Fibroblast of mammary gland (primary cell): ENCODE measurements at regions not wholly inside any gene's neighbourhood (a gene's known extent, or its start where the extent isn't known, plus 50 kb on each side); places are given as distances from the start of the nearest gene placed in this dataset.

Experiments
- DNase-seq: peaks from one replicate; pipeline ENCODE4 v3.0.0-alpha.2; 2010; ENCODE audit warnings: low read depth
- H3K4me3 ChIP-seq: 2 replicates; pipeline ENCODE4 v1.5.1; 2011; ENCODE audit warnings: low read depth, mild to moderate bottlenecking, low read length, moderate library complexity; ENCODE audit not compliant: control insufficient read depth
- TF ChIP-seq, protein P1 (sequence below): conservative IDR thresholded peaks from 2 replicates; pipeline ENCODE4 v1.5.1; 2011; ENCODE audit warnings: low read depth, low read length, inconsistent platforms; ENCODE audit not compliant: control insufficient read depth, insufficient read depth

DNA sequence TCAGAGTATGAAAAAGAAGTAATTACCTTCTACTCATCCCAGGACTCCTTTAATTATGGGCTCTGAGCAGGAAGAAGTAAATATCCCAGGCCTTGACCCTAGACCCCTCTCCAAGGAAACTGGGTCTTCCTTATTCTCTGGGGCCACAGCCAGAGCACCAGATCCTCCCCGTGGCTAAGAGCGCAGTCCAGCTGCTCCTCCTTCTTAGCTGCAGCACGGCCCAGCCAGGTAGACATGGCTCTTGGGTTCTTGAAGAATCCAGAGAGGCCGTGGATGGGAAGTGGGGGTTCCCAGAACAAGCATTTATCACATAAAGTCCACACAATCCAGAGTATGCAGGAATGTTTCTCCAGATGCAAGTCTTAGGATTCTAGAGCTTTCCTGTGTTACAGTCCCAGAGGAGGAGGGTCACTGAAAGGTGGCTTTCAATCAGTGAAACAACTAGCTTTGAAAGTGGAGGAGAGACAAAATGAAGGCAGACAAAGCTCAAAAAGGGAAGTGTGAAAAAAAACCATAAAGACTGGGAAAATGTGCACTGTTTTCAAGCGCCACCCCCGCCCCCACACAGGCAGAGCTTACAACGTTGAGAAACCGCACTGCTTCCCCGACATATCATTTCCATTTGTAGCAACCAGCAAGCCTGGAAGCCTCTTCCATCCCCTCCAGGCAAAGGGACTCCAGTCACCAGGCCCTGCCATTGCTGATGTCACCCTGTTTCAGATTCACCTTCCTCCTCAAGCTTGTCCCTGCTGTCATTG is 396.5 kb upstream of the MKI67 start:
- TF ChIP-seq, protein P1, sequence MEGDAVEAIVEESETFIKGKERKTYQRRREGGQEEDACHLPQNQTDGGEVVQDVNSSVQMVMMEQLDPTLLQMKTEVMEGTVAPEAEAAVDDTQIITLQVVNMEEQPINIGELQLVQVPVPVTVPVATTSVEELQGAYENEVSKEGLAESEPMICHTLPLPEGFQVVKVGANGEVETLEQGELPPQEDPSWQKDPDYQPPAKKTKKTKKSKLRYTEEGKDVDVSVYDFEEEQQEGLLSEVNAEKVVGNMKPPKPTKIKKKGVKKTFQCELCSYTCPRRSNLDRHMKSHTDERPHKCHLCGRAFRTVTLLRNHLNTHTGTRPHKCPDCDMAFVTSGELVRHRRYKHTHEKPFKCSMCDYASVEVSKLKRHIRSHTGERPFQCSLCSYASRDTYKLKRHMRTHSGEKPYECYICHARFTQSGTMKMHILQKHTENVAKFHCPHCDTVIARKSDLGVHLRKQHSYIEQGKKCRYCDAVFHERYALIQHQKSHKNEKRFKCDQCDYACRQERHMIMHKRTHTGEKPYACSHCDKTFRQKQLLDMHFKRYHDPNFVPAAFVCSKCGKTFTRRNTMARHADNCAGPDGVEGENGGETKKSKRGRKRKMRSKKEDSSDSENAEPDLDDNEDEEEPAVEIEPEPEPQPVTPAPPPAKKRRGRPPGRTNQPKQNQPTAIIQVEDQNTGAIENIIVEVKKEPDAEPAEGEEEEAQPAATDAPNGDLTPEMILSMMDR: no peak
- no peak overlapping the region for H3K4me3 ChIP-seq
- DNase-seq: no peak

DNA sequence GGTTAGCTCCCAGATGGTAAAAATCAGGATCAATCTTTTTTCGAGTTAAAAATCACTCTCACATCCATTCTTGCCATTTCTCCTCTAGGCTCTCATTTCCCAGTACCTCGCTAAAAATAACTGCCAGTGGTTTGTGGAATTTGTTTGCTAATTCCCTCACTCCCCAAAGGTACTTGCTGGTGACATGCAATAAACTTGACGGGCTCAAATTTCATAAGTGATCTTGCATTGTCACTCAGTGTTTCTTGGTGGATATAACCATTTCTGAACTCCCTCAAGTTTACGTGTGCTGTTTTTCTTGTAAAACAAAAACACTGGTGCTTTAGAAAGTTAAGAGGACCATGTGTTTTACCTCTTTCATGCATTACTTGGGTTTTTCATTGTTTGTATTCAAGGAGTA is 399.2 kb upstream of the MKI67 start:
- no peak overlapping the region for H3K4me3 ChIP-seq
- TF ChIP-seq, protein P1: no peak
- DNase-seq: no peak

DNA sequence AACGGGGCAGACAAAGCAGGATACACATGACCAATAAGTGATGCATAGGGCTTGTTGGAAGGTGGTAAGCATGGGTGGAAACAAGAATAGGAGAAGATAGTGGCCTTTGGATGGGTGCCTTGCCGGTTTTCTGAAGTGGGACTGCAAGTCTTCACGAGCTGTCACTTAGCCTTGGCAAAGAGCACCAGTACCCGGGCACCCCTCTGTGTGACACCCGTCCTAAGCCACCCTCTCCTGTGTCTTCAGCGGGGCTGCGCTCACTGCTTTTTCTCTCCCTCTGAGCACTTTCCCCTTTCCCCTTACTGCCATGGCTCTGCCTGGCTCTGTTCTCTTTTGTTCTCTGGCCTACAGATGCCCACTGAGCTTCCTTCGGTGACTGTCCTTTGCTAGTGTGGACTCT is 399.7 kb upstream of the MKI67 start:
- no peak for DNase-seq
- TF ChIP-seq, protein P1: no peak
- no peak overlapping the region for H3K4me3 ChIP-seq

GRCh38 chr10:128526791-128527375 is 400.7 kb upstream of the MKI67 start:
- TF ChIP-seq, protein P1: no peak
- no peak overlapping the region for H3K4me3 ChIP-seq
- no peak for DNase-seq

DNA sequence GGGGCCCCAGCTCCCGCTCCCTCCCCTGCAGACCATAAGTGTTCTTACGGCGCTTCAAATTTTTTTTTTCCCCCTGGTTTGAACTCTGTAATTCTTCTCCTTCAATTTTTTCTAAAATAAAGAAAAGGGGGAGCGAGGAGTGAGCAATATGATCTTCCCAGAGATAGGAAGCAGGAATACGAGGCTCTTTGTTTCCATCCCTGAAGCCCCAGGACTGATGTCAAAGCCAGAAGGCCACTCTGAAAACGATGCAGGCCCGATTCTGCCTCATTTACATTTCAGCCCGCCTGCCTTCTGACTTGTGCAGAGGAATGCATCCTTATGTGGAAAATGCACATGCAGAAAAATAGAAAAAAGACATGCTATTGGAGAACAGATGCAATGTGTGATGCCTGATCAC is 401.5 kb upstream of the MKI67 start:
- TF ChIP-seq, protein P1: no peak
- H3K4me3 ChIP-seq: no peak overlapping the region
- no peak for DNase-seq

DNA sequence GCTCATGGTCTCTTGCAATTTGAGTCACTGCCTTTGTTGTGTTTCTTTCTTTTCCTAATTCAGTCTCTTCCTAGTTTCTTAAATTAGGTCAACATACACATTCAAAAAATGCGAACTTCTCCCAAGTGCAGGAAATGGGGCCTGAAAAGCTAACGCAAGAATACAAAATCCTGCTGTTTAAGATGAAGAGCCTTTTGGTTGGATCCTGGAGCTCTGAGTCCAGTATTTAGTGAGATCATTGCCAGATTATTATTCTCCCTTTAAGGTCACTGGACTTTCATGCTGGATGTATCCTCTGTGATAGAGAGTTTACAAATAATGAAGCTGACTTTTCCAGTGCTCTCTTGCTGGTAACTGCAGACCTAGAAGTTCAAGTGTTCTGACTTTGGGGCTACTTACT is 401.9 kb upstream of the MKI67 start:
- DNase-seq: no peak
- TF ChIP-seq, protein P1: no peak
- no peak overlapping the region for H3K4me3 ChIP-seq

- no peak for DNase-seq
- H3K4me3 ChIP-seq: no peak overlapping the region
- TF ChIP-seq, protein P1: no peak
Measured at GRCh38 chr10:128528781-128529180, 402.6 kb upstream of the MKI67 start.
